Fibroblast of the aortic adventitia (primary cell): ENCODE measurements at regions not wholly inside any gene's neighbourhood (a gene's known extent, or its start where the extent isn't known, plus 50 kb on each side); places are given as distances from the start of the nearest gene placed in this dataset.

Experiments used
- DNase-seq: peaks from one replicate; pipeline ENCODE4 v3.0.0-alpha.2; 2010; ENCODE audit warnings: low read depth
- H3K4me3 ChIP-seq: 2 replicates; pipeline ENCODE4 v1.5.1; 2011; ENCODE audit warnings: low read depth, mild to moderate bottlenecking, control low read depth, low read length, moderate library complexity
- CTCF ChIP-seq: IDR thresholded peaks from 2 replicates; pipeline ENCODE4 v1.5.1; 2011; ENCODE audit warnings: mild to moderate bottlenecking, low read length, control low read depth, inconsistent platforms; ENCODE audit not compliant: insufficient read depth

DNA sequence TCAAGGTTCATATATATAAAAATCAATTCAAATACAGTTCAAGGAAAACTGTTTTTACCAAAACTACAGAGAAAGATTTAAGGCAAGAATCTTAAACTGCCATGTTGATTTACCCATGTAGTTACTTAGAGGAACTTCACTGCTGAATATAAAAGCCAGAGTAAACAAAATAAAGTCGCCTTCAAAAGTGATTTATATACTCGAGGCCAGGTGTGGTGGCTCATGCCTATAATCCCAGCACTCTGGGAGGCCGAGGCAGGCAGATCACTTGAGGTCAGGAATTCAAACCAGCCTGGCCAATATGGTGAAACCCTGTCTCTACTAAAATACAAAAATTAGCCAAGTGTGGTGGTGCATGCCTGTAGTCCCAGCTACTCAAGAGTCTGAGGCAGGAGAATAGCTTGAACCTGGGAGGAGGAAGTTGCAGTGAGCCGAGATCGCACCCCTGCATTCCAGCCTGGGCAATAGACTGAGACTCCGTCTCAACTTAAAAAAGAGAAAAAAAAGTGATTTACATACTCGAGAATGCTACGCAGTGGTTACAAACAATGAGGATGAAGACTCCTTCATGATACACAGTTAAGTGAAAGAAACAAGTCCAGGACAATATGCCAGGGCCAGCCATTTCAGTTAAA is 54.1 kb upstream of the CNEP1R1 start:
- H3K4me3 ChIP-seq = no peak overlapping the region
- TF ChIP-seq CTCF = no peak
- DNase-seq = no peak

DNA sequence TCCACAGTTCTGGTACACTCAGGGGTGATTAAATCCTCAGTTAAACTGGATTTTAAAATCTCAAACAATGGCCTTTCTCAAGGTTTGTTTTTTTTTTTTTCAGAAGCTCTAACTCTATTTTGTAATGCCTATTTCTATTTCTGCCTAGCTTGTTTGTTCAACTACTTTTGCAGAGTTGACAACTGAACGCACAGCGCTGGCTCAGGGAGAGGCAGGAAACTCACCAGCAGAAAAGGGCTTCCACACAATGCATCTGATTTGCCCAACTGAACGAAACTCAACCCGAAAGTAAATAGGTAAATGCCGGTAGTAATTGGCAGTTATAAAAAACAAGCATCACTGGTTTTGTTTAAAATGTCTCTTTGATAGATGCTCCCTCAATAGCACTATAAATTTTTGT is 52.7 kb upstream of the CNEP1R1 start:
- no peak for TF ChIP-seq CTCF
- H3K4me3 ChIP-seq = no peak overlapping the region
- no peak for DNase-seq

DNA sequence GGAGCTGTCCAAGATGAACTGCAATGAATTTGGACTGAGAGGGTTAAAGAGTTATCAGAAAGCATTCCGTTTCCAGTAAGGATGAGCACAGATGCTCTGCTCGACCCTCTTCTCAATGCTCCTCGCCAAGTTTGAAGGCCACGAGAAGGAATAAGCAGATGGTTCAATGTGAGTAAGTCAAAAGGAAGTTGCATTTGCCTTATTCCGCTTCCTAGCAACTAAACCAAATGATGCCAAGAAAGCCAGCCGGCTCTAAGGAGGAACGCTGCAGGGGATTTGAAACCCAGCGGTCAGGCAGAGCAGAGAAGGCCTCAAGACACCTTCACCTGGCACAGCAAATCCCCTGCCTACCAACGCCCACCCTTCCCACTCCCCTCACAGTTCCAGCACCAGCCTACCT is 52.1 kb upstream of the CNEP1R1 start:
- H3K4me3 ChIP-seq = no peak overlapping the region
- no peak for TF ChIP-seq CTCF
- no peak for DNase-seq
